ENCODE measurements at regions not wholly inside any gene's neighbourhood (a gene's known extent, or its start where the extent isn't known, plus 50 kb on each side); places are given as distances from the start of the nearest gene placed in this dataset.

DNA sequence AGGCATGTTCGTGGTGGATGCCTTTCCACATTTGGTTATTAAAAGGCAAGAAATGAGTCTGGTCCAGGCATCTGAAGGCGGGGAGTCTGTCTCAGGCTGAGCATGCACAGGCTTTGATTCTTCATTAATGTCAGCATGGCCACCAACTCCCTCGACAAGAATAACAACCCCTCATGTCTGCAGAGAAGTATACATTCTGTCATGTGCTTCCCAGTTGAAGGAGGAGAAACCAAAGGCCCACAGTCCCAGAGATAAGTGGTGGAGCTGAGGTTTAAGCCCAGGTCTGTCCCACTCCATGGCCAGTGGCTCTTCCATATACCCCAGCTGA, 61.6 kb upstream of the LAPTM5 start:
- DNase-seq: no peak

DNA sequence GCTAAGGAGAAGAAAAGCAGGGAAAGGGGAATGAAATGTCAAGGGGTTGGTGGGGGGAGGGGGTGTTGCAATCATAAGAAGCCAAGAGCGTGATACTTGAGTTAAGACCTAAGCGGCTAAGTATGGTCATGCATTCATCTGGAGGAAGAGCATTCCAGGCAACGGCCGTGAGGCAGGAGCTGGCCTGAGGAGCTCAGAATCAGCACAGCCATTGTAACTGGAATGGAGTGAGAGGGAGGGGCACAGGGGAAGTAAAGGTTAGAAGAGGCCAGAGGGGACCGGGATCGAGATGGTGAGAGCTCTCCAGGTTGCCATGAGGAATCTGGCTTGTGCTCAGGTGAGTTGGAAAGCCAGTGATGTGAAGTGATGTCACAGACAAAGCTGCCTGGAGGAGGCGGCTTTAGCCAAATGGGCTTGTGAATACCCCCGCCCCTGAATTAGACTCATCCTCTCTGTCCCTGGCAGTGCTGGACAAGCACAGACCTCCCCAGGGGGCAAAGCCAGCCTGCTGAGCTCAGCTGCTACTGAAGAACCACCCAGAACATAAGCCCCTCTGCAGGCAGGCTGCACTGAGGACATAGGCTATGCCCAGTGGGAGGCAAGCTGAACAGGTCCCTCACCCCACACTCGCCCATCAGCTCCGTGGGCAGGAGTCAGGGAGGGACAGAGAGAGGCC, 61.1 kb upstream of the LAPTM5 start:
- DNase-seq: no peak

DNA sequence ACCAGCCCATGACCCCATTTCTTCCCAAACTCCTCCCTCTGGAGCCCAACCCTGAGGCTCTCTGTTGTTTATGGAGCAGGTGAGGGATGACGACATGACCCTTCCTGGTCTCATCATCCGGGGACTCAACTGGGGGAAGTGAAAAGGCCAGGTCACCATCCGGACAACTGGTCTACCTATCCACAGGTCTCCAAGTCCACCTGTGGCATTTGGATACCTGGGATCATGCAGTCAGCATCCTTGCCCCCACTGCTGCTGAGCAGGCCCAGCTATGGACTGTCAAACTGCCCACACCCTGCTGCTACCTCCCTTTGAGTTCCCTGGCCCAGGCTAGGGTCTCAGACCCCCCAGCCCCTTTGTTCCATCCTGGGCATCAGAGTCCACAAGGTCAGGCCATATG, 60.0 kb upstream of the LAPTM5 start:
- no peak for DNase-seq

DNA sequence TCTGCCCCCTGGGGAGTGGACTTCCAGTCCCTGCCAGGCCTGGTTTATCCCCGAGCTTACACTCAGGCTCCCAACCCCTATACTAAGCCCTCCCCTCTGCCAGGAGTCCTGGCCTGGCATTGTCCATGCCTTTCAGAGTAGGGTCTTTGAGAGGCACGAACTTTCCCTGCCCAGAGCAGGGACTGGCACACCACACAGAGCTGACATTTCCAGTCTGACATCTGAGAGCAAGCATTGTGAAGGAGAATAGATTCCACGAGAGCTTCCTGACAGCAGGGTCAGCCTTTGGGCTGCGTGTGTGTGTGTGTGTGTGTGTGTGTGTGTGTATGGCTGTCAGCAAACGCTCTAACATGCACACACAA, 59.5 kb upstream of the LAPTM5 start:
- no peak for DNase-seq

DNA sequence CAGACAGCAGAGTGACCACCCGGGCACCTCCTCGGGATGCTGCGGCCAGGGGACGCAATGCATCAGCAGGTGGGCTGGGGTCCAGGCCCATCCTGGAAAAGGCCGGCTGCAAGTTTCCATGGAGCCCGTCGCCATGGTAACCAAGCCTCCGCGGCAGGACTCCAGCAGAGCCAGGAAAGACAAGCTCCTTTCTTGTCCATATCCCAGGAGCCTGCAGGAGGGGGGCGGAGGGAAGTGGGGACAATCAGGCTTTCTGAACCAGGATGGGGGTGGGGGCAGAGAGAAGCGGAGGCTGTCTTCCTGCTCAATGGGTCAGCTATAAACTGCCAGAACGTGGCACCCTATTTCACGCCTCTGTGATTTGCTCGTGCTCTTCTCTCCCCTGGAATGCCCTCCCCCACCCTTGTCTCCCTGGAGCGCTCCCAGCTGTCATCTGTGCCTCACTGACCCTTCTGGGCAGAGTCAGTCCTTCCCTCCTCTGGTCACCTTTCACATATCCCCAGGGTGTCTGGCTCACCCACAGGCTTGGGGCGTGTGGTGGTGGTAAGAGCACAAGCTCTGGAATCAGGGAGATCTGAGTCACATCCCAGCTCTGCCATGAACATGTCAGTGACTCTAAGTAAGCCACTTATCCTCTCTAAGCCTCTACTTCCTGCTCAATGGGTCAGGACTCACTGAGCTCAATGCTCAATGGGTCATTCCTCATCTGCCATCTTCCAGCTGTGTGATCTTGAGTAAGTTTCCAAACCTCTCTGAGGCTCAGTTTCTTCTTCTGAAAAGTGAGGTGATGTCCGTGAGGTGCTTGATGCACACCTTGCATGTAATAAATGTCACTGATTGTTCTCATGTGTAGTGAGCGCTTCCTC, 58.9 kb upstream of the LAPTM5 start:
- DNase-seq: no peak

GRCh38 chr1:30815556-30815955, 58.0 kb upstream of the LAPTM5 start:
- DNase-seq: no peak

- no peak for DNase-seq
Measured at GRCh38 chr1:30814292-30814691, 56.7 kb upstream of the LAPTM5 start.

DNA sequence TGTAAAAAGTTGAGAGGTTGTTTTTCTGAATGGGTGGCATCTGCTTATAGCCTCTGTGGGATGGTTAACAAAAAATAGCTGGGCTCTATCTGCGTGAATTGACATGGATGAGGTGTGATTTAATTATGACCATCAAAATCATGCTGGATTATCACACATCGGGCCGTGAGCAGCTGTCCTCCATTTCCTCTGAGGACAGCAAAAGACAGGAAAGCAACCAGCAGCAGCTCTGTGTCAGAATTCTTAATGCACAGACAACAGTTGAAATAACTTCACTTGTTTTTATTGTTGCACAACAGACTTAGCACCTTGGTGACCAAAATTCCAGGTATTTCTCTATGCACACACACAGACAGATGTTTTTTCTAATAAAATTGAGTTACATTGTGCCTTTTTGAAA, 54.5 kb upstream of the LAPTM5 start:
- no peak for DNase-seq

- no peak for DNase-seq
Measured at GRCh38 chr1:30811187-30811586, 53.6 kb upstream of the LAPTM5 start.

GRCh38 chr1:30810416-30811080, 53.0 kb upstream of the LAPTM5 start:
- DNase-seq: no peak

DNA sequence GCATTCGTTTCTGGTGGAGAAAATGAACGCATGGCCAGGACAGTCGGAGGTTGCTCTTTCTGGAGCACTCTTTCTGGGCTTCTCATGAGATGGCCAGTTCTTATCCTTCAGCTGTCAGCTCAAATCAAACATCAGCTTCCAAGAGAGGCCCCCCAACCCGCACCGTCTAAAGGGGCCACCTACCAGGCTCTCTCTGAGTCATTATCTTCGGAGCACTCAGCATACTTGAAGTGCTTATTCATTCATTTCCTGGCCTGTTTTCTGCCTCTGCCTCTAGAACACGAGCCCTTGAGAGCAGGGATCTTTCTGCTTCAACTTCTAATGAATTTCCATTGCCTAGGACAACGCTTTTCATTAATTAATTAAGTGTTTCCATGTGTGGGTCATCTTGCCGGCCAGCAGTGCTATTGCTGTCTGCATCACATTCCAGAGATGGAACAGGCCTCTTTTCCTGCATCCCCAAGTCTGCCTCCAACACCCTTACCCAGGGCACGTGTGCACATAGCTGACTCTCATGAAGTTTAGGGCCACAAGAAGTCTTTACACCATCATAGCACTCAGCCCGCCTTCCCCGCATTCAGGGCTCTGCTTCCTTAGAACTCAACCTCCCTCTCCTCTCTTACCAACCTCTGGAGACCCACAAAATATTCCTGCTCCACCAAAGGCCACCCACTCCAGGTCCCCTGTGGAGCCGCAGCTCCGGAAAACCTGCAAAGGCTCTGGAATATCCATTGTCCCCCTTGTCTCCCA, 52.1 kb upstream of the LAPTM5 start:
- peak; percentile 32 for DNase-seq

DNA sequence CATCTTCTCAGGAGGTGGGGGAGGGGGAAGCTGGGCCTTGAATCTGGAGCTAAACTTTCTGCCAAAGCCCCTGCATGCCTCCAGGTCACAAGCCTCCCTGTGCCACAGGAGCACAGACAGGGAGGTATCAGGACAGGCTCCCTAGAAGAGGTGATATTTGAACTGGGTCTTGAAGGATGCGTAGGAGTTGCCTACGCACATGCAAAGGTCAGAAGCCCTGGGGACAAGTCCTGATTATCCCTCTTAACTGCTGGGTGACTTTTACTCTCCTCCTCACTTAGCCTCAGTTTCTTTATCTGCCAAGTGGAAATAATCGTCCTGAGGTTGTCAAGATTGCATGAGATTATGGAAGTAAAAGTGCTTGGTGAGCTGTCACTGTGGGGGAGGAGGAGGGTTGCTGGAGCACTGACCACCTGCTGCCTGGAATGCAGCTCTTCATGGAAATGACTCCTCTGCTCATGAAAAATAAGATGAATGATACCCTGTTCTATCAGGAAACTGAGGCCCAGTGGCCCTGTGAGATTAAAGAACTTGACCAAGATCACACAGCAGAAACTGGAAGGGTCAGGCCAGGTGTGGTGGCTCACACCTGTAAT, 50.6 kb upstream of the LAPTM5 start:
- no peak for DNase-seq

GRCh38 chr1:30807318-30808066, 49.9 kb upstream of the LAPTM5 start:
- DNase-seq: peak; percentile 87
